ENCODE measurements at regions not wholly inside any gene's neighbourhood (a gene's known extent, or its start where the extent isn't known, plus 50 kb on each side); places are given as distances from the start of the nearest gene placed in this dataset.

DNA sequence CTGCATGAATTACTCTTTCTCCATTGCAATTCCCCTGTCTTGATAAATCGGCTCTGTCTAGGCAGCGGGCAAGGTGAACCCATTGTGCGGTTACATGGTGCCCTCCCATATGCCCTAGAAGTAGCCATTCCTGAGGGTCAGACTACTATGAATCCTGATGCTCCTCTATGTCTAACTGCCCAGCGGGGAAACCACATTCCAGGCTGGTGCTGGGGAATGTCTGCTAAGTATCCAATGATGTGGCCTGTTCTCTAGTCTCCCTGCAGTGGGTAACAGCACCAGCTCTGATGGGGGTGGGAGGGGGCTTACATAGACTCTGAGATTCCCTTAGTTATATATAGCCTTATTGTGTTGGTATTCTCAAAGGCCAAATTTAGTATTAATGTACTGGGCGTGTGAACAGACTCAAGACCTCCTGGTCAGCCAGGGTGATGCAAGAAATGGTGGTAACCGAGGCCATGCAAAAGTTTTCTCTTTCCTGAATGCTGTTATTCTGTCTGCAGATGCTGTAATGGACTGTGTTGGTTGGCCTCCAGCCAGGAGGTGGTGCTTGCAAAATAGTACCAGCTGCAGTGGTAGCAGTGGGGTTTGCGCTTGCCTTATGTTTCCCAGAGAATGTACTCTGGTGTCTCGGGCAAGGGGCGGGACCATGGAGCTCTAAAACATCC is 564.8 kb upstream of the SLITRK1 start:
- DNase-seq (ENCODE audit: insufficient read length) (no peak), FAIRE-seq (no peak)
- TF ChIP-seq POLR2A (IDR thresholded peaks at IDR 0.05; ENCODE audit: low read depth, low read length), result no peak
- no peak for TF ChIP-seq POLR2AphosphoS5 (IDR thresholded peaks at IDR 0.05; ENCODE audit: low read depth, low read length)
- TF ChIP-seq TAF1 (IDR thresholded peaks at IDR 0.05; ENCODE audit: borderline replicate concordance, low read depth, low read length), result no peak

DNA sequence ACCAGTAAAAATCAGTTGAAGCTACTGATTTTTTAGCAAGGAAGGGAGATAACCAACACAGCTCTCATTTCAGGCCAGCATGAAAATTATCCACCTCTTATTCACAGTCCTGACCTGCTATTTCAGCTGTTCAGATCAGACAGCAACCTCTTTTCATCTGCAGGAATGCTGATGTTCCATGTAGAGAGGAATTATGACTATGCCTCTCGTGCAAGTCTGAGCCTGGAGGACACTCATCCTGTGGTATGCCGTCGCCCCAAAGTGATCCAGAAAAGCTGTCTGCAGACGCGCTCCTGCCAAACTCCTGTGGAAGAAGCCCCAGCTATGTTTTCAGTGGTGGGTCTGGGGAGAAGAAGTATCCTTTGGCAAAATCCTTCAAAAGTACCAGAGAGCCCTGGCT is 563.5 kb upstream of the SLITRK1 start:
- no peak for DNase-seq (ENCODE audit: insufficient read length)
- no peak for TF ChIP-seq POLR2AphosphoS5 (IDR thresholded peaks at IDR 0.05; ENCODE audit: low read depth, low read length)
- TF ChIP-seq POLR2A (IDR thresholded peaks at IDR 0.05; ENCODE audit: low read depth, low read length), result no peak
- TF ChIP-seq TAF1 (IDR thresholded peaks at IDR 0.05; ENCODE audit: borderline replicate concordance, low read depth, low read length), result no peak
- FAIRE-seq, result no peak

DNA sequence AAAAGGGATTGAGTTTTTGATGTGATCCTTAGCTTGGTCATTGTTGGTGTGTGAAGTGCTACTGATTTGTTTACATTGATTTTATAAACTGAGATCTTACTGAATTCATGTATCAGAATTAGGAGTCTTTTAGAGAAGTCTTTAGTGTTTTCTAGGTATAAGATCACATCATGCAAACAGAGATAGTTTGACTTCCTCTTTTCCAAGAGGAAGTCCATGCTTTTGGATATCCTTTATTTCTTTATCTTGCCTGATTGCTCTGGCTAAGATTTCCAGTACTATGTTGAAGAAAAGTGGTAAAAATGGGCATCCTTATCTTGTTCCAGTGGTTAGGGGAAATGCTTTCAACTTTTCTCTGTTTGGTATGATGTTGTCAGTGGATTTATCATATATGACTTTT is 561.2 kb upstream of the SLITRK1 start:
- no peak for FAIRE-seq
- TF ChIP-seq TAF1 (IDR thresholded peaks at IDR 0.05; ENCODE audit: borderline replicate concordance, low read depth, low read length) (no peak), POLR2AphosphoS5 (IDR thresholded peaks at IDR 0.05; ENCODE audit: low read depth, low read length) (no peak), POLR2A (IDR thresholded peaks at IDR 0.05; ENCODE audit: low read depth, low read length) (no peak)
- DNase-seq (ENCODE audit: insufficient read length), result no peak

DNA sequence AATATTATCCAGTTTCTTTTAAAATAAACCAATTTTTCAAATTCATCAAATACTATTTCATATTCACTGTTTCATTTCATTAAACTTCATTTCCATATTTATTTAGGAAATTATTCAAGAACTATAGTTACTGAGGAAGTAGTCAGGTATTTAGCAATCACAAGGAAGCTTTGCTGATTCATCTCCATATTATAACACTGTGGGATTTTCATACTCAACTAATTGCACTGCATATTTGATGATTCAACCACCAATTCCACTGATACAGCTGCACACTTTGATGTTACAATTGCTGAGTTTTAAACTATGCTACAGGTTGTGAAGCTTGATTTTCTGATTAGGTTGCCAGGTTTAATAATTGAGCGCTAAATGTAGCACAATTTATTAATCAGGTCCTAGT is 556.8 kb upstream of the SLITRK1 start:
- TF ChIP-seq TAF1 (IDR thresholded peaks at IDR 0.05; ENCODE audit: borderline replicate concordance, low read depth, low read length) (no peak), POLR2AphosphoS5 (IDR thresholded peaks at IDR 0.05; ENCODE audit: low read depth, low read length) (no peak), POLR2A (IDR thresholded peaks at IDR 0.05; ENCODE audit: low read depth, low read length) (no peak)
- FAIRE-seq (no peak), DNase-seq (ENCODE audit: insufficient read length) (no peak)

DNA sequence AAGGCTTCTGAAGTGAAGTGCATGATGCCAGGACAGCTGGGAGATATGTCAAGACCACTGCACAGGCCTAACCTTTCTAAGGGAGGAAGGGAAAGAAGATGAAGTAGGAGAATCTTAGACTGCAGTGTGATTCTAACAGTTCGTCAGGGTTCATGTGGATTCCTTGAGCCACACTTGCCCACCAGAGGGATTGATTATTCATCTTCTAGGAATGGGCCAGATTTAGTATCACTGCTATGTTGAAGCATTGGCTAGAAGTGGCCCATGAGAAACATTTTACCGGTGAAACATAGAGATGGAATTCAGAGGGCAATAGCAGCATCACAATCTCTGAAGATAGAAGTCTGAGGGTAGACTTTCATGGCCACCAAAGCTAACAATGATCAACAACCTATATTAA is 550.8 kb upstream of the SLITRK1 start:
- DNase-seq (ENCODE audit: insufficient read length) (no peak), FAIRE-seq (no peak)
- TF ChIP-seq POLR2AphosphoS5 (IDR thresholded peaks at IDR 0.05; ENCODE audit: low read depth, low read length) (no peak), POLR2A (IDR thresholded peaks at IDR 0.05; ENCODE audit: low read depth, low read length) (no peak), TAF1 (IDR thresholded peaks at IDR 0.05; ENCODE audit: borderline replicate concordance, low read depth, low read length) (no peak)

DNA sequence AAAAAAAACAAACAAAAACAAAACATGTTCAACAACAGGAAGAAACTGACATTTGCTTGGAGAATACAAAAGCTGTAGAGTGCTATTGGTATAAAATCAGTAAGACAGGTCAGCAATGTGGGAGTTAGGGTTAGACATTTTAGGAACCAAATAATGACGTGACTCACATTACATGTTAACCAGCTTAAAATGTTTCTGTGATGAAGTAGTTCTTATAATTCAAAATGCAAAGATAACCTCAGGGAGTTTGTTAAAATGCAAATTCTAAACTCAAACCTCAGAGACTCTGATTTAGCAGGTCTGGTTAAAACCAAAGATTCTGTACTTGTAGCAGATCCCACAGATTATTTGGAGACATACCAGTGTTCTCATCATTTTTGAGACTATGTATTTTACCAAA is 549.4 kb upstream of the SLITRK1 start:
- TF ChIP-seq POLR2AphosphoS5 (IDR thresholded peaks at IDR 0.05; ENCODE audit: low read depth, low read length) (no peak), POLR2A (IDR thresholded peaks at IDR 0.05; ENCODE audit: low read depth, low read length) (no peak), TAF1 (IDR thresholded peaks at IDR 0.05; ENCODE audit: borderline replicate concordance, low read depth, low read length) (no peak)
- DNase-seq (ENCODE audit: insufficient read length) (no peak), FAIRE-seq (no peak)

DNA sequence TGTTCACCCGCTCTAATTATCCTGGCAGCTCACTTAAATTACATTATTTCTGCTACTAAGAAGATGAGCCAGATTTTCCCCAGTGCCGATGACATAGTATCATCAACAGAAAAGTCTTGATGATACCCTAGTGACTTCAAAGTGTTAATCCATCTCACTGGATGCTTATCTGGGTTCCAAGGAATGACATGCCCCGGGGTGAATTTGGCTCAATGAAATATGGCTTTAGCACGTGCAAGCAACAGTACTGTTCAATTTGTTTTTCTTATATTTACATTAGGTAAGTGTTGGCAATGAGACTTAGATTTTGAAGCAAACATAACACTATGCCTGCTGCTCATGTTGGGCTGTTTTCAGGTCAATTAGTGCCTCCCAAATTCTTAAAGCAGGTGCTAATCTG is 548.2 kb upstream of the SLITRK1 start:
- TF ChIP-seq POLR2AphosphoS5 (IDR thresholded peaks at IDR 0.05; ENCODE audit: low read depth, low read length), result no peak
- no peak for TF ChIP-seq POLR2A (IDR thresholded peaks at IDR 0.05; ENCODE audit: low read depth, low read length)
- TF ChIP-seq TAF1 (IDR thresholded peaks at IDR 0.05; ENCODE audit: borderline replicate concordance, low read depth, low read length), result no peak
- FAIRE-seq (no peak), DNase-seq (ENCODE audit: insufficient read length) (no peak)

DNA sequence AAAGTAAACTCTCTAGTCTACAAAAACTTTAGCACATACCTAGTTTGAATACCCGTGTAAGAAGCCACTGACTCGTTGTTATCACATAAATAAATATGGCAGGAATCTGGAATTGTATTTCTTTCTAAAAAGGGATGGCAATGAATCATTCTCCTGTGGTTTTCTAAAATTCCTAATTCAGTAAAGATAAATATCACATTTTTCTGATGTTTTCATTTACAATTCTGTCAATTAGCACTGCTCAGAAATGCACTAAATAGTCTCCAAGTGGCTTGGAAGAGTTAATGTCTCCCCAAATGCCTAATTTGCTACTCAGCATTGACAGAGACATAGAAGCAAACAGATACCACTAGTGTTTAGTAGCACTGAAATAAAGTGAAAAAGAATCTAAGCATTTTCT is 547.7 kb upstream of the SLITRK1 start:
- no peak for TF ChIP-seq POLR2AphosphoS5 (IDR thresholded peaks at IDR 0.05; ENCODE audit: low read depth, low read length)
- no peak for TF ChIP-seq POLR2A (IDR thresholded peaks at IDR 0.05; ENCODE audit: low read depth, low read length)
- no peak for TF ChIP-seq TAF1 (IDR thresholded peaks at IDR 0.05; ENCODE audit: borderline replicate concordance, low read depth, low read length)
- no peak for DNase-seq (ENCODE audit: insufficient read length)
- no peak for FAIRE-seq

DNA sequence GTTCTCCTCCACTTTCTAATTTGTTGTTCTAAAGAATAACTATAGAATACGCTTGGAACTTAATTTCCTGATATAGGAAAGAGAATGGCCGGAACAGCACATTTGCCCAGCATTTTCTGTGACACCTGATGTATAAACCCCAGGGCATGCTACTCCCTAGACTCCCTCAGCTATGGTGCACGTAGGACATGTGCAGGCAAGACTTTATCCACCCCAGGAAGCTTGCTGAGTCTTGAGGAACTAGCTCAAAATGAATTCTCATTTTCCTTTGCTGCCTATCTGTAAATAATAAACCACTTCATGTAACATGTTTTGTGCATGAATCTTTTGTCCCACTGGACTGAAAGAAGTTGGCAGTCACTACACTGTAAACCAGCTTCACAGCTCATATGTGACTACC is 535.8 kb upstream of the SLITRK1 start:
- no peak for TF ChIP-seq POLR2AphosphoS5 (IDR thresholded peaks at IDR 0.05; ENCODE audit: low read depth, low read length)
- FAIRE-seq (no peak), DNase-seq (ENCODE audit: insufficient read length) (no peak)

DNA sequence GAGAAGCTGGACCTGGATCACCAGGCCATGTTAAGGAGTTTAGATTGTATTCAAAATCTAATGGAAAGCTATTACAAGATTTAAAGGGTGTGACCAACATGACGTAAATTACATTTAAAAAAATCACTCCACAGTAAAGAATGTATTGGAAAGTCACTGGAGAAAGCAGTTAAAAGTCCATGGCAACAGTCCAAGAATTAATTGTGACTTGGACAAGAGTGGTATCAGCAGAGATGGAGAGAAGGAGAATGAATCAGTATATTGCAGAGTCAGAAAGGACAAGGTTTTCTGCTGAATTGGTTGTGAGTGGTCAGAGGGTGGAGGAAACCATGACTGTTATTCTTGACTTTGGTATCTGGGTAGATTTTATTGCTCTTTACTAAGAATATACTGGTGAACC is 535.1 kb upstream of the SLITRK1 start:
- no peak for DNase-seq (ENCODE audit: insufficient read length)
- TF ChIP-seq POLR2A (IDR thresholded peaks at IDR 0.05; ENCODE audit: low read depth, low read length), result no peak
- no peak for TF ChIP-seq POLR2AphosphoS5 (IDR thresholded peaks at IDR 0.05; ENCODE audit: low read depth, low read length)
- no peak for TF ChIP-seq TAF1 (IDR thresholded peaks at IDR 0.05; ENCODE audit: borderline replicate concordance, low read depth, low read length)
- no peak for FAIRE-seq

DNA sequence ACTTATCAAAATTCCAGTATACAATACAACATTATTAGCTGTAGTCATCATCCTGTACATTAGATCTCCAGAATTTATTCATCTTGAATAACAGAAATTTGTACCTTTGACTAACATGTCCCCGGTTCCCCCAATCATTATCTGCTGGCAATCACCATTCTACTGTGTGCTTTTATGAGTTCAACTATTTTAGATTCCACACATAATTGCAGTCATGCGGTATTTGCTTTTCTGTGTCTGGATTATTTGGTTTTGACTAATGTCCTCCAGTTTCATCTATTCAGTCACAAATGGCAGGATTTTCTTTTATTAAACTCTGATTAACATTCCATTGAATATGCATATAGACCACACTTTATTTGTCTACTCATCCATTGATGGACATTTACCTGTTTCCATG is 530.7 kb upstream of the SLITRK1 start:
- FAIRE-seq (no peak), DNase-seq (ENCODE audit: insufficient read length) (no peak)
- TF ChIP-seq POLR2AphosphoS5 (IDR thresholded peaks at IDR 0.05; ENCODE audit: low read depth, low read length), result no peak
- TF ChIP-seq TAF1 (IDR thresholded peaks at IDR 0.05; ENCODE audit: borderline replicate concordance, low read depth, low read length), result no peak
- no peak for TF ChIP-seq POLR2A (IDR thresholded peaks at IDR 0.05; ENCODE audit: low read depth, low read length)

DNA sequence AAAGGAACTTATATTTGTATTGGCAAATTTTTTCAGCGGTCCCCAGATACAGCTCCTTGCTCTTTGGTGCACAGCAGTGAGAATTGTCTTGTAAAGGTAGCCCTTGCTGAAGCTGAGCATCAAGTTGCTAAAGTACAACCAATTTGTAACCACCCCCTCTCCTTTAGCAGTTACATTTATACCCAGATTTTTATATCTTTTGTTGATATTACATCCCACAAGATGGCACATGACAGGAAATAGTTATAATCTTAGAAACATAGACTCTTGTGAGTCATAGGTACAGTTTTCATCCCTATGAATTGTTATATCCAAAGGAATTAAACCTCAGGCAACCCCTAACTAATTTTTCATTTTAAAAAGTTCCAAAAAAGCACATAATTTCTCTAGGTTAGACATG is 523.0 kb upstream of the SLITRK1 start:
- FAIRE-seq, result no peak

DNA sequence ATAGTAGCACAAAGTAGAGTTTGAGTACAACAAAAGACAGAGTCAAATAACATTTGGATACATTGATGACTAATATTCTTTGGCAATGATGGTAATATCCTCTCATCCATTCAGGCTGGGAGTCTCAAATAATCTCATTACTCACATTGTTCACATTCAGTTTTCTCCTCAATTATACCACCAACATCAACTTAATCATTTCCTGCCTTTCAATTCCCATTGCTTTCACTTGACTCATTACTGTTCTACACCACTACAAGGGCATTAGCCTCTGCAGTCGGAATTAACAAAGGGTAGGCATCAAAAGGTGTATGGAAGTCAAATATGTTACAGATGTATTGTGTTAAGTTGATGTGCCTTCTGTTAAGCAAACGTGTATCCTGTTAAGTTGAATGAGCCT is 518.4 kb upstream of the SLITRK1 start:
- no peak for DNase-seq (ENCODE audit: insufficient read length)
- no peak for FAIRE-seq
- no peak for TF ChIP-seq POLR2AphosphoS5 (IDR thresholded peaks at IDR 0.05; ENCODE audit: low read depth, low read length)
- no peak for TF ChIP-seq TAF1 (IDR thresholded peaks at IDR 0.05; ENCODE audit: borderline replicate concordance, low read depth, low read length)
- no peak for TF ChIP-seq POLR2A (IDR thresholded peaks at IDR 0.05; ENCODE audit: low read depth, low read length)

More for the DNA sequence above, 523.0 kb upstream of the SLITRK1 start:
- DNase-seq (ENCODE audit: insufficient read length), result no peak
- TF ChIP-seq POLR2A (IDR thresholded peaks at IDR 0.05; ENCODE audit: low read depth, low read length) (no peak), TAF1 (IDR thresholded peaks at IDR 0.05; ENCODE audit: borderline replicate concordance, low read depth, low read length) (no peak), POLR2AphosphoS5 (IDR thresholded peaks at IDR 0.05; ENCODE audit: low read depth, low read length) (no peak)
